ENCODE measurements at regions not wholly inside any gene's neighbourhood (a gene's known extent, or its start where the extent isn't known, plus 50 kb on each side); places are given as distances from the start of the nearest gene placed in this dataset.

DNA sequence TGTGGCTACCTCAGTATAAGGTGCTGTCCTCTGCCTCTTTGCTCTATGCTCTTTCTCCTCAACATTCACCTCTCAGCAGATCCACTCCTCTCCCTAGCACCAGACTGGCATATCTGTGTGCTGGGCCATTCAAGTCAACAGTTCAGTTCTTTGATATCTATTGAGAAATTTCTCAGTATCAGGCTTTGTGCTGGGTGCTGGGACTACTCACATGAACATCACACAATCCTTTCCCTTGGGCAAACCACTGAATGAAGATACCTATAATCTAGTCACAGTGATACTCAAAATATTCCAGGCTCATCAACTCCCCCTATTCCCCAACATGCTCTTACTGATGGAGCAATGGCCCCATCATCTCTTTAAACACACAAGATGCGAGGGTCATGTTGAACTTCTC lies 120.8 kb downstream of the RPL22L1 start:
- DNase-seq, result no peak
- Histone ChIP-seq H3K27ac (ENCODE audit: low read length) (no peak overlapping the region), H3K4me2 (ENCODE audit: insufficient read depth, low read length) (no peak overlapping the region), H3K4me1 (ENCODE audit: insufficient read depth, low read length) (no peaks in the 10 kb centered on the region), H3K9ac (ENCODE audit: low read depth, low read length) (no peak overlapping the region), H3K79me2 (ENCODE audit: insufficient read depth, low read length) (no peaks in the 10 kb centered on the region), H3K4me3 (ENCODE audit: low read depth in 1 of 2, low read length in 2 of 2) (no peak overlapping the region), H2AFZ (ENCODE audit: low read depth, low read length) (no peak overlapping the region), H3K9me3 (ENCODE audit: insufficient read depth, low read length, severe bottlenecking) (no peaks in the 10 kb centered on the region), H3K27me3 (ENCODE audit: insufficient read depth, low read length, poor library complexity) (peaks cover 12% of the 10 kb centered on the region), H4K20me1 (ENCODE audit: insufficient read depth, low read length) (no peaks in the 10 kb centered on the region), H3K36me3 (ENCODE audit: insufficient read depth, low read length) (no peaks in the 10 kb centered on the region)
- no peak for ATAC-seq (ENCODE audit: insufficient read depth, low read depth)
- TF ChIP-seq EZH2 (IDR thresholded peaks at IDR 0.05; ENCODE audit: borderline replicate concordance, low read depth, low read length, severe bottlenecking) (no peak), CTCF (IDR thresholded peaks at IDR 0.05; ENCODE audit: borderline replicate concordance, extremely low read depth, low read length, poor library complexity, severe bottlenecking) (no peak)

DNA sequence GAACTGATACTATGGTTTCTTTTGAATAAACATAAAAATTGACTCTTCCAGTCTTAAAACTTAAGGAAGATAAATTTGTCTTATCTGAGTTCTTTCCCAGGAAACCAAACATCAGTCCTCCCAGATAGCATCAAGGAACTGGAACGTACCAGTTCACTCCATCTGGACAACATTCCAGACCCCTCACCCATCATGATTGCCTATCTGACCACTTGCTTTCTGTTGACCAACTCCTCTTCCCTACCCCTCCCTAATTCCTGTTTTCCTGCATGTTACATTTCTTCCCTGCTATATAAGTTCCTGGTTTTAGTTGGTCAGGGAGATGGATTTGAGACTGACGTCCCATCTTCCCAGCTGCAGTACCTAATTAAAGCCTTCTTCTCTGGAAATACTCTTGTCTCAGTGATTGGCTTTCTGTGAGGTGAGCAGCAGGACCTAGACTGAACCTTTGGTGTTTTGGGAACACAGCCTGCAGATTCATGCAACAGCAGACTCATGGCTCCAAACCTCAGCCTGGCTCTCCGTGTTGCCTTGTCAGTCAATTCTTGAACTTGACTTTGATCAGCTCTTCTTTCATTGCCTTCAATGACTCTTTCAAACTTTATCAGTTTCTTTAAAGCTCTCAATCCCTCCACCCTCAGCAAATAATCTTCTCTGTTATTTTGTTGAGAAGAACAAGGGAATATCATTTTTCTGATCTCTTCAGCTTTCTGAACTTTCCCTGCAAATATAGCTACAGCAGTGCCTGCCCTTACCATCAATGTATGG lies 123.6 kb downstream of the RPL22L1 start:
- Histone ChIP-seq H3K4me2 (ENCODE audit: insufficient read depth, low read length) (no peak overlapping the region), H4K20me1 (ENCODE audit: insufficient read depth, low read length) (no peaks in the 10 kb centered on the region), H3K4me1 (ENCODE audit: insufficient read depth, low read length) (no peaks in the 10 kb centered on the region), H3K27me3 (ENCODE audit: insufficient read depth, low read length, poor library complexity) (peaks cover 12% of the 10 kb centered on the region), H3K4me3 (ENCODE audit: low read depth in 1 of 2, low read length in 2 of 2) (no peak overlapping the region), H3K79me2 (ENCODE audit: insufficient read depth, low read length) (no peaks in the 10 kb centered on the region), H2AFZ (ENCODE audit: low read depth, low read length) (no peak overlapping the region), H3K36me3 (ENCODE audit: insufficient read depth, low read length) (no peaks in the 10 kb centered on the region), H3K27ac (ENCODE audit: low read length) (no peak overlapping the region), H3K9me3 (ENCODE audit: insufficient read depth, low read length, severe bottlenecking) (no peaks in the 10 kb centered on the region), H3K9ac (ENCODE audit: low read depth, low read length) (no peak overlapping the region)
- TF ChIP-seq EZH2 (IDR thresholded peaks at IDR 0.05; ENCODE audit: borderline replicate concordance, low read depth, low read length, severe bottlenecking) (no peak), CTCF (IDR thresholded peaks at IDR 0.05; ENCODE audit: borderline replicate concordance, extremely low read depth, low read length, poor library complexity, severe bottlenecking) (no peak)
- no peak for ATAC-seq (ENCODE audit: insufficient read depth, low read depth)
- no peak for DNase-seq

DNA sequence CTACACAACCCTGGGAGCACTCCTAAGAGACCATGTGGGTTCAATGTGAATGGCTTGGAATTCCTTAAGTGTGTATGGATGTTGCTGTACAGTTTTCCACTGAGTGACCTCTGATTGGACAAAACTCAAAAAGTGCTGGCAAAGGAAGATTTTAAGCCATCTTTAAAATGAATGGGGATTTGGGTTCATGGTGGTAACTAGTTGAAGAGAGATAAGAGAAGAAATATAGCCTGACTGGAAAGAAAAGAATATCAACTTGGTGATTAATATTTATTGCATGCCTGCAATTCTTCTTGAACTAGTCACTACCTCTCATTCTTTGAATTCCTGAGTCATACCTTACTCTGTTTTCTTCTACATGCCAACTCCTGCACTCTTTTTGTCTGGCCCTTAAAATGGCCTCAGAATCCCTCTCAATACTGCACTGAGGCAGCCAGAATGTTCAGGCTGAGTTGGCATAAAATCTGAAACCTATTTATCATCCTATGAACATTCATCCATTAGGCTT lies 124.7 kb downstream of the RPL22L1 start:
- H3K27ac ChIP-seq (ENCODE audit: low read length), result no peak overlapping the region
- no peak overlapping the region for H3K4me2 ChIP-seq (ENCODE audit: insufficient read depth, low read length)
- no peak for ATAC-seq (ENCODE audit: insufficient read depth, low read depth)

More for the DNA sequence above, 124.7 kb downstream of the RPL22L1 start:
- Histone ChIP-seq H3K4me1 (ENCODE audit: insufficient read depth, low read length) (no peaks in the 10 kb centered on the region), H3K9ac (ENCODE audit: low read depth, low read length) (no peak overlapping the region), H3K79me2 (ENCODE audit: insufficient read depth, low read length) (no peaks in the 10 kb centered on the region), H4K20me1 (ENCODE audit: insufficient read depth, low read length) (no peaks in the 10 kb centered on the region), H3K9me3 (ENCODE audit: insufficient read depth, low read length, severe bottlenecking) (no peaks in the 10 kb centered on the region), H3K4me3 (ENCODE audit: low read depth in 1 of 2, low read length in 2 of 2) (no peak overlapping the region), H3K36me3 (ENCODE audit: insufficient read depth, low read length) (no peaks in the 10 kb centered on the region), H2AFZ (ENCODE audit: low read depth, low read length) (no peak overlapping the region), H3K27me3 (ENCODE audit: insufficient read depth, low read length, poor library complexity) (peaks cover 15% of the 10 kb centered on the region)
- DNase-seq, result no peak
- TF ChIP-seq CTCF (IDR thresholded peaks at IDR 0.05; ENCODE audit: borderline replicate concordance, extremely low read depth, low read length, poor library complexity, severe bottlenecking) (no peak), EZH2 (IDR thresholded peaks at IDR 0.05; ENCODE audit: borderline replicate concordance, low read depth, low read length, severe bottlenecking) (no peak)

Measured in DND-41 (cell line).